HepG2 (cell line): ENCODE measurements at regions not wholly inside any gene's neighbourhood (a gene's known extent, or its start where the extent isn't known, plus 50 kb on each side); places are given as distances from the start of the nearest gene placed in this dataset.

Experiments
- ATAC-seq: fragments of 200-7000 bp; cut with Tn5 transposase; 3 replicates; pipeline ENCODE4 v1.9.1; 2020; ENCODE audit warnings: mild to moderate bottlenecking, moderate library complexity
- BruUV-seq: library from RNA; stranded (reverse); fragments of 400-500 nt; replicated peaks from 2 replicates; lab custom pipeline; 2021; lab: Mats Ljungman, UMichigan
- CTCF ChIA-PET: fragments of 300-600 bp; formaldehyde crosslinking; extraction: SDS; loops from one replicate; lab custom pipeline; 2021; ENCODE audit warnings: low total read pairs, inconsistent platforms, low intra/inter-chr PET ratio; lab: Yijun Ruan, JAX
- POLR2A ChIA-PET: fragments of 350-600 bp; sonication (Branson Sonifier 250); formaldehyde crosslinking; loops from one replicate; lab custom pipeline; 2020; ENCODE audit warnings: antibody characterized with exemption, inconsistent platforms; lab: Yijun Ruan, JAX
- DNase-seq: peaks from one replicate; pipeline ENCODE4 v3.0.0-alpha.2; 2015; ENCODE audit warnings: low spot score
- FAIRE-seq: peaks from 3 replicates; lab custom pipeline; 2011; peaks lifted over from hg19 to GRCh38; lab: Jason Lieb, UNC
- H2AFZ ChIP-seq: one replicate; pipeline ENCODE4 v1.6.1; 2011; ENCODE audit warnings: low read length, inconsistent platforms
- H3K27ac ChIP-seq: fragments of 300-600 bp; 3 replicates; pipeline ENCODE4 v1.8.0; 2011; ENCODE audit warnings: mixed run types, mild to moderate bottlenecking, mixed read lengths, low read length, inconsistent platforms; ENCODE audit not compliant: insufficient read depth; ENCODE audit errors: extremely low read length
- H3K27me3 ChIP-seq, 2 experiments: fragments of 200-600 bp in 1 of 2; 2 replicates in 1 of 2; 3 replicates in 1 of 2; pipeline versions ENCODE4 v1.6.0 to v1.8.0; 2011; ENCODE audit warnings: low read length in 2 of 2, mild to moderate bottlenecking in 2 of 2, moderate library complexity in 2 of 2, inconsistent platforms in 1 of 2; ENCODE audit not compliant: insufficient read depth in 2 of 2, control insufficient read depth in 1 of 2
- H3K36me3 ChIP-seq, 2 experiments: fragments of 200-600 bp in 1 of 2; replicated peaks in 1 of 2; 2 replicates in 1 of 2; 3 replicates in 1 of 2; pipeline versions ENCODE4 v1.5.1 to v1.8.0; 2011; ENCODE audit warnings: low read length in 2 of 2, inconsistent platforms in 1 of 2; ENCODE audit not compliant: insufficient read depth in 2 of 2, control insufficient read depth in 1 of 2
- H3K4me1 ChIP-seq: 2 replicates; pipeline ENCODE4 v1.5.1; 2012; ENCODE audit warnings: low read length, inconsistent platforms; ENCODE audit not compliant: insufficient read depth
- H3K4me2 ChIP-seq: 2 replicates; pipeline ENCODE4 v1.6.0; 2011; ENCODE audit warnings: low read depth, low read length, inconsistent platforms
- H3K4me3 ChIP-seq, 3 experiments: fragments of 200-600 bp in 1 of 3; sonication (generic), shearing (Covaris generic) in 1 of 3; replicated peaks in 1 of 3; 2 replicates each; pipeline ENCODE4 v1.5.1; 2011 to 2016; ENCODE audit warnings: low read length in 3 of 3, inconsistent platforms in 2 of 3, low read depth in 2 of 3, mild to moderate bottlenecking in 2 of 3, control low read depth in 1 of 3, mixed read lengths in 1 of 3; ENCODE audit not compliant: insufficient read depth in 1 of 3
- H3K79me2 ChIP-seq: one replicate; pipeline ENCODE4 v1.6.1; 2011; ENCODE audit warnings: low read length, inconsistent platforms; ENCODE audit not compliant: insufficient read depth
- H3K9ac ChIP-seq: 2 replicates; pipeline ENCODE4 v1.6.0; 2011; ENCODE audit warnings: mild to moderate bottlenecking, low read depth, low read length, inconsistent platforms; ENCODE audit not compliant: insufficient read depth
- H3K9me3 ChIP-seq: 2 replicates; pipeline ENCODE4 v1.5.1; 2012; ENCODE audit warnings: mild to moderate bottlenecking, low read length
- H4K20me1 ChIP-seq: 2 replicates; pipeline ENCODE4 v1.6.0; 2011; ENCODE audit warnings: inconsistent platforms, mild to moderate bottlenecking, low read length, moderate library complexity; ENCODE audit not compliant: insufficient read depth
- HIVEP1 ChIP-seq: sonication (generic); formaldehyde crosslinking; IDR thresholded peaks from 2 replicates; pipeline ENCODE4 v1.4.0; 2020; ENCODE audit warnings: mild to moderate bottlenecking, missing genetic modification reagents
- MTF2 ChIP-seq: sonication (generic); formaldehyde crosslinking; IDR thresholded peaks from 2 replicates; pipeline ENCODE4 v1.5.0; 2020; ENCODE audit warnings: missing genetic modification reagents, borderline replicate concordance
- PRDM15 ChIP-seq: sonication (generic); formaldehyde crosslinking; IDR thresholded peaks from 2 replicates; pipeline ENCODE4 v1.4.0; 2020; ENCODE audit warnings: missing genetic modification reagents
- SP4 ChIP-seq: sonication (generic); formaldehyde crosslinking; IDR thresholded peaks from 2 replicates; pipeline ENCODE4 v1.8.1; 2023; ENCODE audit warnings: mild to moderate bottlenecking, missing genetic modification reagents
- THAP8 ChIP-seq: sonication (generic); formaldehyde crosslinking; IDR thresholded peaks from 2 replicates; pipeline ENCODE4 v1.5.1; 2020; ENCODE audit warnings: missing genetic modification reagents, mild to moderate bottlenecking, borderline replicate concordance
- ZFP37 ChIP-seq: sonication (generic); formaldehyde crosslinking; IDR thresholded peaks from 2 replicates; pipeline ENCODE4 v1.4.0; 2020; ENCODE audit warnings: missing genetic modification reagents, borderline replicate concordance
- ZFP62 ChIP-seq: sonication (generic); formaldehyde crosslinking; IDR thresholded peaks from 2 replicates; pipeline ENCODE4 v1.4.0; 2020; ENCODE audit warnings: missing genetic modification reagents
- ZNF329 ChIP-seq: sonication (generic); formaldehyde crosslinking; IDR thresholded peaks from 2 replicates; pipeline ENCODE4 v1.9.0; 2021; ENCODE audit warnings: low read depth, mild to moderate bottlenecking, missing genetic modification reagents
- ZNF562 ChIP-seq: sonication (generic); formaldehyde crosslinking; IDR thresholded peaks from 2 replicates; pipeline ENCODE4 v1.8.0; 2022; ENCODE audit warnings: missing genetic modification reagents, borderline replicate concordance
- ZNF7 ChIP-seq: IDR thresholded peaks from 2 replicates; pipeline ENCODE4 v1.6.1; 2016; ENCODE audit warnings: missing biosample characterization, missing genetic modification reagents
- WGBS: methylation state at CpG from one replicate; pipeline ENCODE4 v1.1.6; 2017; ENCODE audit warnings: low lambda C conversion rate; 5-methylcytosine and 5-hydroxymethylcytosine counted together
- in situ Hi-C: cut with HindIII; loops from 2 replicates; pipeline ENCODE4 v1.10.0; 2017; ENCODE audit warnings: low pct_unique_long_range_greater_than_20kb; ENCODE audit not compliant: extremely low pct_ligation_motif_present
- intact Hi-C: fragments of 100-400 bp; cut with micrococcal nuclease; formaldehyde crosslinking; loops from one replicate; pipeline ENCODE4 v1.10.0; 2022; ENCODE audit not compliant: unreplicated experiment
- TF ChIP-seq, protein P1 (sequence below): sonication (generic); formaldehyde crosslinking; IDR thresholded peaks from 2 replicates; pipeline ENCODE4 v1.4.0; 2020; ENCODE audit warnings: missing genetic modification reagents

DNA sequence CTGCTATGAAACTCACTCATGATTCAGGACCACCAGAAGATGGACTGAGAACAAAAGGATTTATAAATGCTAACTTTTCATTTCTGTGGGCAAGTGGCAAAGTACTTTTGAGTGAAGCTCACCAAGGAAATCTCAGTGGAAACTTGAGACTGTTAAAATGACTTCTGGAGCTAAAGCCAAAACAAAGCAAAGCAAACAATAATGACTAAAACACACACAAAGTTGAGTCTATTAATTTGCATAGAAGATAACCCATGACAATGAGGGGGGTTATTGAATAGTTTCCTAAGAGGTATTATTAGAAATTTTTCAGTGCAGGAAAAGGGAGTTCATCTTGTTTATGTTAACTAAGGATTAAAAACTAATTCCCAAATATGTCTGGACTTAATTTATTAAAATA lies 612.8 kb upstream of the FAM174A start (continued):
- TF ChIP-seq, protein P1, sequence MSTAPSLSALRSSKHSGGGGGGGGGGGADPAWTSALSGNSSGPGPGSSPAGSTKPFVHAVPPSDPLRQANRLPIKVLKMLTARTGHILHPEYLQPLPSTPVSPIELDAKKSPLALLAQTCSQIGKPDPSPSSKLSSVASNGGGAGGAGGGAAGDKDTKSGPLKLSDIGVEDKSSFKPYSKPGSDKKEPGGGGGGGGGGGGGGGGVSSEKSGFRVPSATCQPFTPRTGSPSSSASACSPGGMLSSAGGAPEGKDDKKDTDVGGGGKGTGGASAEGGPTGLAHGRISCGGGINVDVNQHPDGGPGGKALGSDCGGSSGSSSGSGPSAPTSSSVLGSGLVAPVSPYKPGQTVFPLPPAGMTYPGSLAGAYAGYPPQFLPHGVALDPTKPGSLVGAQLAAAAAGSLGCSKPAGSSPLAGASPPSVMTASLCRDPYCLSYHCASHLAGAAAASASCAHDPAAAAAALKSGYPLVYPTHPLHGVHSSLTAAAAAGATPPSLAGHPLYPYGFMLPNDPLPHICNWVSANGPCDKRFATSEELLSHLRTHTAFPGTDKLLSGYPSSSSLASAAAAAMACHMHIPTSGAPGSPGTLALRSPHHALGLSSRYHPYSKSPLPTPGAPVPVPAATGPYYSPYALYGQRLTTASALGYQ (CRISPR knock-in tag), result no peak
- TF ChIP-seq PRDM15 (CRISPR knock-in tag) (no peak), MTF2 (CRISPR knock-in tag) (no peak), HIVEP1 (CRISPR knock-in tag) (no peak), ZNF329 (no peak), ZFP37 (CRISPR knock-in tag) (no peak), ZFP62 (no peak)

GRCh38 chr5:99911971-99912370 lies 623.2 kb upstream of the FAM174A start:
- Histone ChIP-seq H3K27ac (no peak overlapping the region), H3K9ac (no peak overlapping the region), H3K79me2 (no peaks in the 10 kb centered on the region), H3K4me3 (no peak overlapping the region), H2AFZ (no peak overlapping the region), H3K9me3 (no peaks in the 10 kb centered on the region), H3K27me3 (no peaks in the 10 kb centered on the region; a peak in 1 of 5 replicates), H3K4me1 (no peaks in the 10 kb centered on the region), H3K4me2 (no peak overlapping the region), H4K20me1 (no peaks in the 10 kb centered on the region), H3K36me3 (no peaks in the 10 kb centered on the region)
- ATAC-seq, result no peak
- TF ChIP-seq ZNF7, result no peak
- TF ChIP-seq ZNF562 (CRISPR knock-in tag), result no peak
- no peak for TF ChIP-seq SP4 (CRISPR knock-in tag)
- TF ChIP-seq THAP8, result no peak
- intact Hi-C loops, result no loop called here
- CTCF ChIA-PET, result no interaction called here
- POLR2A ChIA-PET, result no interaction called here
- in situ Hi-C loops, result no loop called here
- no peak for DNase-seq
- WGBS, result 0% methylated on average over 1 of the region's 1 CpG
- no peak for FAIRE-seq
- BruUV-seq, result no TSS peak
